ENCODE measurements at regions not wholly inside any gene's neighbourhood (a gene's known extent, or its start where the extent isn't known, plus 50 kb on each side); places are given as distances from the start of the nearest gene placed in this dataset.
"Not testable (repeated sequence)": the region's sequence is repeated elsewhere in the genome, so short reads cannot be mapped to it uniquely, and the experiment has no call there.

DNA sequence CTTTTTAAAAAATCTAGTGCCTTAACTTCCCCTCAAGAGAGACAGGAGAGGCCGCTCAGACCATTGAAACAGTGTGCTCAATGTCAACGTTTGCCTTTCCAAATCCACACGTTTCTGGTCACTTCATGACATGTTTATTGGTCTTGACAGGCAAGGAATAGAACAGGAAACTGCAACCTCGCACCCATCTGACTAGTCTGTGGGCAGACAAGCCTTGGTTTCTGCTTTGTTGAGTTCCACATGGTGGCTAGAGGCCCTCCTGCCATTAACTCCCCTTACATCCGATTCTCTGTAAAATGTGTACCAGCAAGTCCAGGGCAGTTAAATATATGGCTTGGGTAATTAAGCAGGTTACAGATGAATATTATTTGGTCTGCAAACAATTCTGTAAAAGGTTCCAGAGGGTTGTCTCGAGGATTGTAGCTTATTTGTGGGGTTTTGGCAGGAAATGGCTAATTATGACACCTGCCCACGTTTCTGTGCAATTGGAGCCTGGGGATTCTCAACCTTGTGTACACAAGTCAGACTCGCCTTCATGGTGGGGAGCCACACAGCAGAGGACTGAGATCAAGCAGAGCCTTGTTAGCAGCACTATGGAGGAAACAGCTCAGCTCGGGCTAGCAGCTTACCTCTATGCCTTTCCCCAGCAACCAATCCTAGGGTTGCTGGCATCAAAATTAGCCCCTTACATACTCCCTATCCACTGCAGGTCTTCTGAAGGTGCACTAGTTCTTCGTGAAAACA is 317.5 kb upstream of the IGF1R start:
- ATAC-seq, result no peak

DNA sequence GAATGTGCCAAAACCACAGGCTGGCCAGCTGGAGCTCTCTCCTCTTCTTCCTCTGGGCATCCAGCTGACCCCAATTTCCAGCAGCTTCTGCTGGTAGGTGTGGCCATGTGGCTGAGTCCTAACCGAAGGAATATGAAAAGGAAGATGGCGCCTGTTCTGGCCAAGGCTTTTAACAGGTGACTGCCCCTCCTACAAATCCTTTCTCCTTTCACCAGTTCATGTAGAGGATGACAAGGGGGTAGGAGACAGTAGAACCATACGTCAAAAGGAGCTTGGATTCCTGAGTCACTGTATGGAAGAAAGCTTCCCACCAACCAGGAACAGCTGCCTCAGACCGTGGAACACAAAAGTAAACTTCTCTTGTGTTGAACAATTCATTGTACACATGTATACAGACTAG is 316.7 kb upstream of the IGF1R start:
- no peak for ATAC-seq

DNA sequence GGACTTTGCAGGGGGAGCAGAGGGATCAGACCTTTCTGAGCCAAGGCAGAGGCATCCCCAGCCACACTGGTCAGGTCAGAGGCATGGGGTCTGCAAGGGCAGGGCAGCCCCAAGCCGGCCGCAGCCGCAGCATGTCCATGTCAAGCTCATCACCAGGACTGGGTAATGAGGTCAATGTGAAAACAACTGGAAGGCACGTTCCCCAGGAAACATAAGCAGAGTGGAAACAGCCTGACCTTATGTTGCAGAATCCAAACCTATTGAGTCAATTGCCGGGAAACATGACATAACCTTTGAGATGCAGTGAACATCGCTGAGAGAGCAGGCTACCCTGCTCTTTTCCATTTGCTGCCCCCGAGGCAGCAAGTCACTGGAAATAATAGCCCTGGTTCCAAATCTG is 315.1 kb upstream of the IGF1R start:
- ATAC-seq, result no peak

DNA sequence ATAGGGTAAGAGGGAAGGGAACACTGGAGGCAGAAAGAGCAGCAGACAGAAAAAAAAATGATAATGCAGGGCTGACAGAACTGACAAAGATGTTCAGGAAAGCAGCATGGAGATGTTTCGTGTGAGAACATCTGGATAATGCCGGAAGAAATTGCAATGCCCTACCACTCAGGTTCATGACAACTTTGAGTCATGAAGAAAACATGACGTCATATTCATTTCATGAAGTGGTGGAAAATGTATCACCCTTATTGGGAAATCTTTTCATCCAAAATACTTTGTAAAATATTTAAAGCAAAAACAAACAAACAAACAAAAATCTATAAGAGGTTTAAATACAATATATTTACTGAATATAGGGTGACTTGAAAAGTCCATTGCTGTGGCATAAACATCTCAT is 305.4 kb upstream of the IGF1R start:
- ATAC-seq, result no peak

DNA sequence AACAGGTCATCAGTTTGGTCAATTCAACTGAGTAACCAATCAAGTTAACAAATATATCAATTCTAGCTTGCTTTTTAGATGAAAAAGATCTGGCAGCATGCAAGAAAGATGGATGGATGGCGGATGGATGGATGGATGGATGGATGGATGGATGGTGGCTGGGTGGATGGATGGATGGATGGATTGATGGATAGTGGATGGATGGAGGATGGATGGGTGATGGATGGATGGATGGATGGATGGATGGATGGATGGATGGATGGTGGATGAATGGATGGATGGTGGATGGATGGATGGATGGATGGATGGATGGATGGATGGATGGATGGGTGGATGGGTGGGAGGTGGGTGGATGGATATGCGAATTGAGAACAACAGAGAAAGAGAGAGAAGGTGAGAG is 303.7 kb upstream of the IGF1R start:
- ATAC-seq, result no peak

DNA sequence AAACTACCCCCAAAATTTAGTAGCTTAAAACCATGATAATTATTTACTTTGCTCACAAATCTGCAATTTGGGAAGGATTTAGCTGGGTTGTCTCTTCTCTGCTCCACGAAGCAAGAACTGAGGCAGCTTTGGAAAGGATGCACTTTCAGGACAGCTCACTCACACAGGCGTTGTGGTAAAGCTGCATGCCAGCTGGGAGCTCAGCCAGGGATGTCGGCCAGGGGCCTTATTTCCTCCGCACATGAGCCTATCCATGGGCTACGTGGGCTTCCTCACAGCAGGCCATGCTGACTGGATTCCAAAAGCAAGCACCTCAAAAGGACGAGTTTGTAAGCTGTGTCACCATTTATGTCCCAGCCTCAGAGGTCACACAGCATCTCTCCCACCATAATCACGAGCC is 301.3 kb upstream of the IGF1R start:
- no peak for ATAC-seq

DNA sequence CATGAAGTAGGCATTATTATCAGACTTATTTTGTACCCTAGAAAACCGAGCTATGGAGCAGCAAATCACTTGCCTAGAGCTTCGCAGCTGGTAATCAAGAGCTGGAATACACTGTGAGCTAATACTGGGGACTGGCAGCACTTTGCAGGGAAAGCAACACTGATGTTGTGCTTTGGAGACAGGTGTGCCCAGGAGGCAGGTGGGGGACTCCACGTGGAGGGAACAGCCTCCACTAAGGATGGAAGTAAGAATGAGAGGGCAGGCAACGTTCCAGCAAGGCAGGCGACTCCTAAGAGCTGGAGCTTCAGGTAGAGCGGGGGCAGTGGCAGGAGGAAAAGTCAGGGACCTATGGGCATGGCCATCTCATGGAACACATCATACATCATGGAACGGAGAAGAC is 300.5 kb upstream of the IGF1R start:
- ATAC-seq, result no peak

DNA sequence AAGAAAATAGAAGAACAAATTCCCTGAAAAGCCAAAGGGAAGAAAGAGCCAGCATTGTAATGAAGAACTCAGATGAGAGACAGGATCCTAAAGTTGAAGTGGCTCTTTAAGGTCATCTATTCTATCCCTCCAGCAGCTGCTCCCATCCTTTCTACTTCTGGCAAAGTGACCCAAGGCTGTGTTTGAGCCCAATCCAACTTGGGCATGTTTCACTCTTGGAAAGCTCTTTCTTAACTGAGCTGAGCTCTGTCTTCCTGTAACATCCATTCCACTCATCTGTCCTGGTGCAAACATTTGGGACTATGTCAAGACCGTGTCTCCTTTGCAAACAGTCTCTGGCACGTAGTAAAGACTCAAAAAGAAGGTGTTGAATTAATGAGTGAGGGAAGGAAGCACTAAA is 298.1 kb upstream of the IGF1R start:
- no peak for ATAC-seq

DNA sequence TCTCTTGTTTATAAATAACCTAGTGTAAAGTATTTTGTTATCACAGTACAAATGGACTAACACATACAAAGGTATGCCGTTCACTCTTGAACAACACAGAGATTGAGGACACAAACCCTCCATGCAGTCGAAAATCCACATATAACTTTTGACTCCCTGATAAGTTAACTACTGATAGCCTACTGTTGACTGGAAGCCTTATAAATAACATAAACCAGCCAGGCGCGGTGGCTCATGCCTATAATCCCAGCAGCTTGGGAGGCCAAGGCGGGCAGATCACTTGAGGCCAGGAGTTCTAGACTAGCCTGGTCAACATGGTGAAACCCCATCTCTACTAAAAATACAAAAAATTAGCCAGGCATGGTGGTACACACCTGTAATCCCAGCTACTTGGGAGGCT is 290.1 kb upstream of the IGF1R start:
- ATAC-seq, result not testable (repeated sequence)

DNA sequence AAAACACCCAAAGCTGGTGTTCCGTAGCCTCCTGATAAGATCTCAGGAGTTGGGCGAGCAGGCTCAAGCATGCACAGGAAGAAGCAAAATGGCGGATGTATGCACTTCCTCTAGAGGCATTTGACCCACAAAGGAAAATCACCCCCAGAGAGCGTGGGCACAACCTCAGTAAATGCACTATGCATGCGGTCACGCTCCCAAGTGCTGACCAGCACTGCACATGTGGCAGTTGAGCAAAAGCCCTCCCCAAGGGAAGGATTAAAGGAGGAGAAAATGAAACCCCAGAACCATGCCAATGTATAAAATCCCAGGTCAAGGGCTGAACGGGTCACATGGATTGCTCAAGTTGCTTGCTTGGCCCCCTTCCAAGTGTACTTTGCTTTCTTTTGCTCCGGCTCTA is 289.4 kb upstream of the IGF1R start:
- no peak for ATAC-seq

DNA sequence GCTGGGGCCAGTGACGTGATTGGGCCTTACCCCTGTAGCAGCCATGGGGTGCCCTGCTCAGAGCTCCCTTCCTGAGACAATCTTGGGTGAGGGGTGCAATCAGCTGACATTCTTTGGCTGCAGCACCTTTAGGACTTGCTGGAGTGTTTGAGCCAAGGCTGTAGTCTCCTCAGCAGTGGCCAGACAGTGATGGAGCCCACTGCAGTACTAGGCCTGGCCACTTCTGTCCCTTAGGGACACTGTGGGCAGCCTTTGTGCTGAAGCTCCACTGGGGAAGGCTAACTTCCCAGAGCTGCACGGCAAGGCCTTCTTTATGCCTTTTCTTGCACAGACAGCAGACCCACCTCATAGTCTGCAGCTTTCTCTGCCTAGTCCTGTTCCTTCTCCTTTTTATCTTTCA is 284.9 kb upstream of the IGF1R start:
- no peak for ATAC-seq

DNA sequence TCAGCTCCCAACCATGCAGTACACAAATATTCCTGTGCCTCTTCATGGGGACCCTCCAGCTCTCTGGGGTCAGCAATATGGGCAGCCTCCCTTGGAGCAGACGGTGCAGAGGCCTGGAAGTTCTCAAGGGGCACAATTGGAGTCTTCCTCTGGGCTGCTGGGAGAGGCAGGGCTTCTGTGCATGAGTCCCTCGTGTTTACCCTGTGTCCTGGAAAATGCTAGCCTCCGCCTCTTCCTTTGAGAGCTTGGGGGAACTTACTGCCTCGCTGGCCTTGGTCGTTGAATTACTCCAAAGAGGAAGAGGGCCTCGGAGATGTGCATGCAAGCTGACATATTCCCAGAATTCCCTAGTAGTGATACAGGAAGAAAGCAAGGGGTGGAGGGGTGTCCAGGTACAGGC is 284.4 kb upstream of the IGF1R start:
- ATAC-seq, result no peak

DNA sequence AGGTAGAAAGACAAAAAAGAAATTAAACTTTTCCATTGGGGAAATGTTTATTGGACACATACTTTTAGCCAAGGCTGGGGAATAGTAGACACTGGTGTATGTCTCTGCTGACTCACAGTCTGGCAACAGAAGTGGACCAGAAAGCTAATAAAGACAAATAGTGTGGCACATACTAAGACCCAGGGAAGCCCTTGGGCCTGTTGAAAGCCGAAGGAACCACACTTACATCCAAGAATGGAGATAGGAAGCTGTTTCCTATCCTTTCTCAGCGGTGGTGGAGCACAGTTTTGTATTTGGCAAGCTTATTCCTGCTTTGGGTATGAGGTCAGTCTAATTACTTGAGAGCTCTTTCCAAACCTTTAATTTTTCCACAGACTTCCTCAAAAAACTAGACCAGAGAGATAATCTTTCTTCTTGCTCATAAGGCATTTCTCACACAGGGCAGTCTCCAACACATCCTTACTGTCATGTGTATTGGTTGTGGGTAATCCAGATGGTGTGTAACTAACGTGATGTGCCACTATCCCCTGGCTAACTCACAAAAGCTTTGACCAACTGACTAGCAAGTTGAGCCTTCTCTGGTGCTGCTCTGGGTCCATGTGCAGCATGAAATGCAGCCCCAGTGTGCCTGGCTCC is 279.1 kb upstream of the IGF1R start:
- ATAC-seq, result no peak

DNA sequence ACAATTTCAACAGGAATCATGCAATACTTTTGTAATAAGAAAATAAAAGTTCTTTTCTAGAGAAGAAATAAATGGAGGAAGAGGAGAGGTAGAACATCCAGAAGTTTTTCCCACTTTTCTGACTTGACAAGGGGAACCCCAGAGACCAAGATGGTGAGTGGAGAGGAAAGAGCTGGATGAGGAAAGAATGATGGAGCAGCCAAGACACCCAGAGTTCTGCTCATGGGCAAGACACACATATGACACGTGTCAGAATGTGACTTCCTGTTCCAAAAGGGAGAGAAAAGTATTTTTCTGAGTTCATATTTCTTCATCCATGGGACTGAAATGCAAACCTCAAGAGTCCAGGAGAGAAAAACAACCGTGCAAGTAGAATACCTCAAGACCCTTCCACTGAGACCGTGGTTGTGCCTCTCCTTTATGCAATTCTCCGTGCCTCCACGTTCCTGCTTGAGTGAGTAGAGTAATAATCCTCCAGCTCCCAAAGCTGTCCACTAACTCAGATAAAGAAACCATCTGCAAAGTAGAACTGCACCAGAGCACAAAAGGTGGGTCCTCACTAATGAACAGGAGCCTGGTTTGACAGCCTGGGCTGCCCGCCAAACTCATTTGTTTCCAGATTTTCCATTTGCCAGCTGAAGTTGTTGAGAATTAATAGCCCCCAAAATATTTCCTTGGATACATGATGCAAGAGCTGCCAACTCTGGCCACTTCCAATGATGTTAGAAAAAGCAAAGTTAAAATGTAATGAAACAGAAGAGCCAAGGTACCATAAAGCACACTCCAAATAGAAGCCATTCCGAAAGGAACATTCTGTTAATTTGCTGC is 272.6 kb upstream of the IGF1R start:
- ATAC-seq, result no peak

DNA sequence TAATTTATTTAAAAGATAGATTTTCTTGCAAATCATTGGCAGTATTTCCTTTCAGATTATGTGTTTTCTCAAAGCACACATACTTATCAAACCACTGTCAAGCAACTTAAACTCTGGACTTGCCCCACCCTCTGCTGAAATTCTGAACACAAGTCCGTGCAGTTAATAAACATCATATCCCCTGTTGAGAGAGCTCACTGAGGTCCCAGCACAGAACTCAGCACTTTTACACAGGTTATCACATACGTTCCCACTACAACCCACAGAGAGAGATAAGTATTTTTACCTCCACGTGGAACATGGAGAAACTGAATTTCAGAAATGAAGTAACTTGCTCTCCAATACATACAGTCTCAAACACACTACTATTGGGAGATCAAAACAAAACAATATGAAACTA is 267.6 kb upstream of the IGF1R start:
- no peak for ATAC-seq

DNA sequence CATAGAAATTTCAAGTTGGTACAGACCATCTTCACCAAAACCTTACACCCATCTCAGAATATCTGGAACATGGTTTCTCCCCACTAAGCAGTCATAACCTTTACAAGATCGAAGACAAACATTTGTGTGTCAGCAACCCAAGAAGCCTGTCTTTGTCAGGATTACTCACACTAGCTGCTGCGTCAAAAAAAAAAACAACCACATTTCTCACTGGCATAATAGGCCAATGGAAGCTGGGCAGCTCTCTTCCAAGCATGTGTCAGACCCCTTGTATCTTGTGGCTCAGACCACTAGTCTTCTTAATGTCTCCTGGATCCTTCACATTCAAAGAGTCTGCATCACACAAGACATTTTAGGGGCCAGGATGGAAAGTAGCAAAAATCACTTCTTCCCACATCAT is 266.9 kb upstream of the IGF1R start:
- ATAC-seq, result no peak

DNA sequence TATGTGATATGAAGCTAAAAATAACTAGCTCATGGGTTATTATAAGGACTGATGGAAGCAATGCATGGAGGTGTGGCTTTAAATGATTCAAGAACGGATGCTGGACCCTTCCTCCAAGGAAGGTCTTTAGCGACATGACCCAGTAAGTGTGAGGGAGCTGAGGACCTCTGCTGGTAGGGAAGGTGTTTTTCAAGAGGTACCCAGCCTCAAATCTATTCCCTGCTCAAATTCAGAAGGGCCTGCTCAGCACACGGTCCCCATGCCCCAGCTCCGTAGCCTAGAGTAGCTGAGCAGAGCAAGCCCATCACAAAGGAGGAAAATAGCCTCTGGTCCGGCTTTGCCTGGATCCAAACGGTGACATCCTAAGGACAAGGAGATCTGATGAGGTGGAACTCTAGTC is 266.2 kb upstream of the IGF1R start:
- no peak for ATAC-seq

DNA sequence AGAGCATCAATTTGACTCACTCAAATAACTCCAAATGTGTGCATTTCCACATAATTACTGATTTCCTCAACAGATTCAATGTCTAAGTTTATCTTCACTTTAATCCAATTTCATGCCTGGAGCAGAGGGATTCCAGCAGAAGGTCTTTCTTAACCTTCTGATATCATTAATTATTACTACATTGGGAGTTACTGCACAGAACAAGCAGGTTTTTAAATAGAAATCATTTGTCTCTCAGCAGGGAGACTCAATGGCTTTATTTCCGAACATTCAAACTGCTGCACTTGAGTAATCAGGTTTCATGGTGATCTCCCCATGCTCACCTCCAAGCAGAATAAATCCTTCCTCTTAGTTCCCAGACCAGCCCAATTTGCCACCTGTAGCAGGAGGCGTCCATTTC is 264.8 kb upstream of the IGF1R start:
- no peak for ATAC-seq

DNA sequence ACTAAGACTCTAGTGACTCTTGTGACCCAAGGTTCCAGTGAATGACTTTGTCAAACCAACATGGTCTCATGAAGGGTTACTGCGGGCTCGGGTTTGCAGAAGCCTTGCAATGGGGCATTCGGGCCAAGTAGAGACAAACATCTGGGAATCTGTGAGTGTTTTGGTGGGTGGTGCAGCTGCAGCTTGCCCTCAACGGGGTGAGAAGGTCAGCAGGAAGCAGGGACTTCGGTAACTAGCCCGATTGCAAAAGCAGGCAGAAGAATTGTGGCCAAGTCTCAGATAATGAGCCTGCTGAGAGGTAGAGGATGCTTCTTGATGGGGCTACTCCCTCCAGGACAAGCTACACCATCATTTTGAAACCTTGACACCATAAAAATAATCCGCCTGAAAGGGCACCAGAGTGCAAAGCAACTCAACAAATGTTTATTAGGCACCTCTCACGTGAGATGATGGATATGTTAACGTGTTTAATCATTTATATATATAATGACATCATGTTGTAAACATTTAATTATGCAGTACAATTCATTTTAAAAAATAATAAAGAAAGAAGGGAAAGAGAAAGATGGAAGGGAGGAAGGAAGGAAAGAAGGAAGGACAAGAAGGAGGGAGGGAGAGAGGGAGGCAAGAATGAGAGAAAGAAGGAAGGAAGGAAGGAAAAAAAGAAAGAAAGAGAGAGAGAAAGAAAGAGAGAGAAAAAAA is 263.9 kb upstream of the IGF1R start:
- ATAC-seq, result no peak

DNA sequence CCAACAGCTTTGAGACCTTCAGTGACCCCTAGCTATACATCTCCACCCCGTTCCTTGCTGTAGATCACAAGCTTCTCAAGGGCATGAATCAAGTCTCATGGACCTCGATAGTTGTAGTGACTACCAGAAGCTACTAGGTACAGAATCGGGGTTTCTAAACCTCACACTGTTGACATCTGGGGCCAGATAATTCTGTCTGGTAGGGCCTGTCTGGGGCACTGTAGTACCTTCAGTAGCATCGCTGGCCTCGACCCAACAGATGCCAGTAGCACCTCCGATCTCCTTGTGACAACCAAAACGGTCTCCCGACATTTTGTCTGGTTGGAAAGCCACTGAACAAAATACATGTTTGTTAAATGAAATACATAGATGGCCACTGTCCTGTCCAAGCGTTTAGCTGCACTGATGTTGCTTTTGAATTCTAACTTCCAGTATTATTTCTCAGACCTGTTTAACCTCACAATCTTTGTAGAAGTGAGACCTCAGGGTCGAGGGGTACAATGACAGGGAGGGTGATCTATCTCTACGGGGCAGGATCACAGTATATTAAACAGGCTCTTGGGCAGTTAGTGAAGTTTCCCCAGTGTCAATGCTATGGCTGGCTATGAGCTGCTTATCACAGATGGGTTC is 262.5 kb upstream of the IGF1R start:
- ATAC-seq, result no peak

DNA sequence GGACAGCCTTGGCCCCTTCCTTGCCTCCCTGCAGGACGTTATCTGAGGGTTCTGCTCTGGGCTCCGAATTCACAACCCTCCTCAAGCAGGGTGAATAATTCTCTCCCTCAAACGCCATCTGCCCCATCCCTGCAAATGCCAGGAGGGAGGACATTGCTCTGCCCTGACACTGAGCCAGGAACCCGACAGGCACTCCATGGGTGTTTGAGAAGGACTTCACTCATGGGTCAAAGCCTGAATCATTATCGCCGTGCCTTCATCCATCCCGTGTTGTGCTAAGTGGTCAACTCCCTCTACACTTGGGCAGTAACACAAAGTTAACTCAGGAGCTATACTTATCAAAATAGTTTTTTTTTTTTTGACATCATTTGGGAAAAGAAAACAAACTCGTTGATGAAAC is 261.8 kb upstream of the IGF1R start:
- no peak for ATAC-seq

DNA sequence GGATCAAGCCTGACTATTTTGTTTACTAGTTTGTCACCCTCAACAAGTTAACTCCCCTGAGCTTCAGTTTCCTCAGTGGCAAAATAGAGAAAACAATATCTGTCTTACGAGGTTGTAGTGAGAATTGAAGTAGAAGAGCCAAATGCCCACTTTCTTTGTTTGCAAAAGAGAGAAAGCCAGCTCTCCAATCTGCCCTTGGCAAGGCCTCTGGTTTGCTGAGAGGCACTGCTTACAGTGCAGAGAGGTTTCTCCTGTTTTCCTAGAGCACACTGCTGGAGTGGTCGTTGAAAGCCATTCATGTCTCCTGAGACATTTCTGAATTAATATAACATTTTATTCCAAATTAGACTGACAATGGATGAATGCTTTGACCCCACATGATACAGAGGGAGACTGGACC is 260.5 kb upstream of the IGF1R start:
- ATAC-seq, result no peak
